NCI-H2196 (cell line): ENCODE measurements at regions not wholly inside any gene's neighbourhood (a gene's known extent, or its start where the extent isn't known, plus 50 kb on each side); places are given as distances from the start of the nearest gene placed in this dataset.
A peak's percentile ranks its signal among the peaks of the same experiment; 100 is the strongest.

Experiments used
- DNase-seq: peaks from one replicate; lab custom pipeline; 2025; ENCODE audit not compliant: unreplicated experiment; lab: John Stamatoyannopoulos, UW

GRCh38 chr1:55374801-55375616 lies 159.8 kb upstream of the USP24 start:
- DNase-seq = no peak

DNA sequence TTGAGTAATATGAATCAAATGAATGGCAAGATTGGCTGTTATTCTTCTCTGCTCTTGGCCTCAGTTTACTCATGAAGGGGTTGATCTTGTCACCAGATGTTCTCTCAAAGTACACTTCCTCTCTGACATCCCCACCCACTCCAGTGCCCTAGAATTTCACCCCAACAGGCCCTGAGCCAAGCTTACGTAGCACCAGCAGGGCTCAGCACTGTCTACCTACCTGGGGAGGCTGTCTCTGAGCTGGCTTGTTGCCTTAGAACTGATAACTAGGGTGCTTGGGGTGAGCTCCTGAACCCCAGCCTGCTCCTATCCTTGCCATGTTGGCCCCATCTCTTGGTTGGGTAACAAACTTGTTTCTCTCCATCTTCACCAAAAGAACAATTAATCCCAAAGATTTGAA lies 159.1 kb upstream of the USP24 start:
- DNase-seq = no peak

DNA sequence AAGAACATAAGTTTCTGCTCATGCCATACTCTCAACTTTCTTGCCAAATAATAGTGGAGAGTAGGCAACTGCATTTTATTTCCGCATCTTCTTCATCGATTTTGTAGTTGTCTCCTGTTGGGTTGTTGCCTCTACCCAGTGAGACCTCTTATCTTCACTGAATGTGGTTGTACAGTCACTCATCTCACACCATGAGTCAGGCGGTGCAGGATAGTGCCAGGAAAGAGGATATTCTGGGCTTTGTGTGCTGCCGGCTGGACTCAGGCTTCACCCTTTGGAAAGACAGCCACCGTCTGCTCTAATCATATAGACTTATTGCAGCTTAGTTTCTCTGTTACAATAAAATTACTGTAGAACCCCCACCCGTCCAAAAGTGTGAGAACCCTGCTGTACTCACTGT lies 154.3 kb upstream of the USP24 start:
- no peak for DNase-seq

- no peak for DNase-seq
These were observed 153.5 kb upstream of the USP24 start for GRCh38 chr1:55368698-55369097.

DNA sequence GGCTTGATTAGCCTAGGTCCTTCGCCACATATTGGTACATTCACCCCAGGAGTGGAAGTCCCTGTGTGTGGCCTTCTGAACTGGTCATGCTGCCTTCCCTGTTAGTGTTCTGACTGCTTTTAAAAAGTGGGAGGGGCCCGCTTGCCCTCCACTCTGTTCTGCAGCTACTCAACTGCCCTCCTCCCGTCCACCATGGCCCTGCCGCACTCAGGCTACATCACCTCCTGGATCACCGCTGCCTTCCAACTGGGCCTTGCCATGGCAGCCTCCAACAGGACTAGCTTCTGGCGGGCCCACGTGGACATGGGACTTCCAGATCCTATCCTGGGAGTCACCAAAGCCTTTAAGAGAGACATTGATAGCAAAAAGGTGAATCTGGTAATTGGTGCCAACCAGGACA lies 152.1 kb upstream of the USP24 start:
- no peak for DNase-seq

DNA sequence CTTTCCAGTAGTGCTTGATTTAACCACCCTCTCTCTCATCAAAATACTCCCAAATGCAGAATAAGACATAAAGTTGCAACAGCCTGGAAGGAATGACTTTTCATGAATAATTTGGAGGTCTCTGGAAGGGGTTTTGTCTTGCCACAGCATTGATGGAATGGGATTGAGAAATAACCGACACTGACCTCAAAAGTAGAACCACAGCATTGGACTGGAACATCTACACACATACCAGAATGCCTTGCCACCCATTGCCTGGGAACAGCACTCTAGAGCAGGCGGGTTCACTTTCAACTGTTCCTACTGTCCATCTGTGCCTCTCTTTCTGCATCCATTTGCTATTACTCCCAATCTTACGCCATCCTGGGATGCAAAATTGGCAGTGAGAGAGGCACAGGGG lies 149.1 kb upstream of the USP24 start:
- no peak for DNase-seq

- no peak for DNase-seq
These were observed 148.1 kb upstream of the USP24 start for GRCh38 chr1:55363268-55363667.

GRCh38 chr1:55362558-55362957 lies 147.4 kb upstream of the USP24 start:
- no peak for DNase-seq

GRCh38 chr1:55359611-55360010 lies 144.4 kb upstream of the USP24 start:
- DNase-seq = no peak

DNA sequence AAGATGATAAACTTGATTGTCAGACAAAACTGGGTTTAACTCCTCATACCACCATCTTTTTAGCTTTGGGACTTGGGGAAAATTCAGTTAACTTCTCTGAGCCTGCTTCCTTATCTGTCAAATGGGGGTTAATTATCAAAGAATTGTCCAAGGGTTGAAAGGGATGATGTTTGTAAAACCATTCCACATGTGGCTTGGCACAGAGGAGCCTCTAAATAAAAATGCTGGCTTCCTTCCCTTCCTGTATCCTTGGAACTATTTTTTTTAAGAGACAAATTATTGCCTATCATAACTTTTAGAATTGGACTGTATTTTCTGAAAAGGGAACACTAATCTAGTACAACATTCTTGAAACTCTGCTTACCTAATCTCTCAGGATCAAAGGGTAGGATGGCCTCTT lies 143.4 kb upstream of the USP24 start:
- no peak for DNase-seq

DNA sequence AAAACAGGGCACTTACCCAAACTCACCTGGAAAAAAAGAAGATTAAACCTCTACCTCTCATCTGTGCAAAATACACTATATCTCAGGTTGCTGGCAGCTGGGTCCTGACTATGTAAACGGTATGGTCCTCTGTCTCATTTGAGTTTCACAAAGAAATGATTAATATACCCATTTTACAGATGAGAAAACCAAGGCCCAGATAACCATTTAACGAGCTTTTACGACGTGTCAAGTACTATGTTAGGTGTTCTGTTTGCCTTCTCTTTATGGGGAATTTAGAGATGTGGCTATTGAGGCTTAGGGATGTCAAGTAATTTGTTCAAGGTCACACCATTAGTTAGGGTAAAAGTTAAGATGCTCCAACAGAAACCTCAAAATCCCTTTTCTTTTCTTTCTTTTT lies 140.4 kb upstream of the USP24 start:
- no peak for DNase-seq

DNA sequence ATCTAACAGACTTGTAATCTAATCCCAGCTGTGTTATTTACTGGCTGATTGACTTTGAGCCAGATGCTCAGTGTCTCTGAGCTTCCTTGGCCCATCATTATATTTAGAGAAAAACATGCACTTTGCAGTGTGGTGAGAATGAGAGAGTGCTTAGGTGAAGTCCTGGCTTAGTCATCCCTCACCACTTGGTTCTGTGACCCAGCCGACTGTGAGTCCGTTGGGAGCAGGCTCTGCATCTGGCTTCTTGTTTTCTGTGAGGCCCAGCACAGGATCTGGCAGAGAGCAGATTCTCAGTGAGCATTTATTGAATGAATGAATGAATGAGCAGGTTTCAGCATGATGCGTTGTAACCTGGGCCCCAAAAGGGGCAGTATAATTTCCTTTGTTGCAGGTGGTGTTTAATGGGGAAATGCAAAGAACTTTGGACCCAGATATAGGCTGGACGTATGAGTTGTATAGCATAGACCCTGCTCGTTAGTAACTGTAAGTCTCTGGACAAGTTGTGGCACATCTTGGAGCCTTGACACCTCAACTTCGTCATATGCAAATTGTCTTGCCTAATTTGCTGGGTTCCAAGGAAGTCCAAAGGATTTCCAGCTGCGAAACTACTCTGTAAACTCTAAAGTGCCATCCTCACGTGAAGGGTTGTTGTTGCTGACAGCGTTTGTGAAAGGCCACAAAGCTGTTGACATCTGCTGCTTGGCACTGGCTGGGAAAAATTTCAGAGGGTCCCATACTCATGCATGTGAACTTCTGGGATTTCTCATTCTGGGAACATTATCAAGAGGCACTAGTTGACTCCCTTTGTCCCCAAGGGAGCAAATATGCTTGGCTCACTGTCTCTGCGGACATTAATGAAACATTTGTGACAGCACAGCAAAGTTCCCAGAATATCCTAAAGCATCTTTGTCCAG lies 138.8 kb upstream of the USP24 start:
- no peak for DNase-seq

DNA sequence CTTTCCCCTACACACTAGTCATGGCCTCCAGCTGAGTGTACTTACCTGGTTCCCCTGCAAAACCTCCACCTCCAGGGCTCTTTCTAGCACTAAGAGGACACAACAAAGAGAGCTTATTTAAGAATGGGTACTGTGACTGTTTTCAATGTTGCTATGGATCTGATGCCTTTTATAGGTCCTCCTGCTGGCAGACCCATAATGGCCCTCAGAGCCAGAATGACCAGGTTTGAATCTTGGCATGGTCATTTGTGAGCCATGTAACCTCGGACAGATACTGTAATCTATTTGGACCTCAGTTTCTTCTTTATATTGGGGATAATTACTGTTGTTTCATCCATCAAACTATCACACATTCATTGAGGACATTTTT lies 137.6 kb upstream of the USP24 start:
- no peak for DNase-seq

GRCh38 chr1:55352080-55352810 lies 137.1 kb upstream of the USP24 start:
- DNase-seq = no peak

DNA sequence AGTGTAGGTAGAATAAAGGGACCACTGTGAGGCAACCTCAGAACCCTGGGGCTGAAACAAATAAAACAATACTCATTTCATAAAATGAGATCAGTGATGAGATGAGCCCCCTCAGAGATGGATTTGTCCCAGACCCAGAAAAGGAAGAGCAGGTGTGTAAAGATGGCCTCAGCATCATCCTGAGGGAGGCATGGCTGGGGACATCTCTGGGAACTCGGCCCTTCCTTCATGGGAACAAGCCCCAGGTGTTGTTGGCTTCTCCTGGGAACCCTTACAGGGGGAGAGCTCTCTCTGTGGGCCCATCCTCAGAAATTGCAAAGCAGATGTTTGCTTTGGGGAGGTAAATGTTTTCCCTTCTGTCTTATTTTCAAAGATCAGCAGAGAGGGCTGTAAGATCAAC lies 133.2 kb upstream of the USP24 start:
- no peak for DNase-seq

GRCh38 chr1:55347866-55348265 lies 132.7 kb upstream of the USP24 start:
- DNase-seq = no peak

DNA sequence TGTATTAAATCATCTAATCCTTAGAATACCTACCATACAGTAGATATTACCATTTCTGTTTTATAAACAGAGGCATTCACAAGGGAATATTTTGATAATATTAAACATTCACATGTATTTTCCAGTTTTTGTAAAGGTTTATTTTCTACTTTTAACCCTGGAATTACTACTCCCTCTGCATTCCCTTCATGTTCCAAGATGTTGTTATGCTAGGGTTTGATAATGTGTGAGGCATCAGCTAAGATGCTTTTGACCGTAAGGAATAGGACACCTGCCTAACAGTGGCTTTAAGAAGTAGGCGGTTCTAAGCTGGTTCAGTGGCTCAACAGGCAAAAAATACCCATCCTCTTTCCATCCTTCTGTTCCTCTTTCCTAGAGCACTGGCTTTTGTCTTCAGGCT lies 131.9 kb upstream of the USP24 start:
- no peak for DNase-seq

GRCh38 chr1:55346586-55346985 lies 131.4 kb upstream of the USP24 start:
- no peak for DNase-seq

DNA sequence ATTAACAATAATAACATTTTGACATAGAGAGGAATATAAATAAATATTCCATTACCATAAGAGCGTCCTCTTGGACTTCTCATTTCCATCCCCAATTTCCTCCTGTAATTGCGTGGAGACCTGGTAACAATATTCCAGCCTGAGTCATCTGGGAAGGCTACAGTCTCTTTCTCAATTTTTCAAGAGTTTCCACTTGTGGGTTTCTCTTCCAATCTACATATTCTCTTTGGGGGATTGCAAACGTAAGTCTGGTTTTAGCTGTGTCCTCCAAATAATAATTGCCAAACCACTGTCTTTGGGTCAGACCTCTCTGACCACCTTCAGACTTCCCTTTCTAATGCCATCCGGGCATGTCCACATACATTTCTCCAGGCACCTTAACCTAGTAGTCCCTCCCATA lies 124.5 kb upstream of the USP24 start:
- no peak for DNase-seq

GRCh38 chr1:55338448-55338820 lies 123.3 kb upstream of the USP24 start:
- DNase-seq = no peak

- DNase-seq = peak; percentile 1
These were observed 122.8 kb upstream of the USP24 start for GRCh38 chr1:55337801-55338447.
